ENCODE measurements at regions not wholly inside any gene's neighbourhood (a gene's known extent, or its start where the extent isn't known, plus 50 kb on each side); places are given as distances from the start of the nearest gene placed in this dataset.

GRCh38 chr9:1683951-1684350 lies 331.2 kb upstream of the SMARCA2 start:
- DNase-seq (ENCODE audit: low read depth in 2 of 2), result no peak

GRCh38 chr9:1698991-1699390 lies 316.2 kb upstream of the SMARCA2 start:
- no peak for DNase-seq (ENCODE audit: low read depth in 2 of 2)

- no peak for DNase-seq (ENCODE audit: low read depth in 2 of 2)
Measured at GRCh38 chr9:1701113-1701512, 314.0 kb upstream of the SMARCA2 start.

- no peak for DNase-seq (ENCODE audit: low read depth in 2 of 2)
Measured at GRCh38 chr9:1702701-1703100, 312.4 kb upstream of the SMARCA2 start.

- no peak for DNase-seq (ENCODE audit: low read depth in 2 of 2)
Measured at GRCh38 chr9:1707291-1707690, 307.9 kb upstream of the SMARCA2 start.

GRCh38 chr9:1708219-1708618 lies 306.9 kb upstream of the SMARCA2 start:
- DNase-seq (ENCODE audit: low read depth in 2 of 2), result no peak

GRCh38 chr9:1709347-1709746 lies 305.8 kb upstream of the SMARCA2 start:
- no peak for DNase-seq (ENCODE audit: low read depth in 2 of 2)

GRCh38 chr9:1712861-1713450 lies 302.2 kb upstream of the SMARCA2 start:
- no peak for DNase-seq (ENCODE audit: low read depth in 2 of 2)

- DNase-seq (ENCODE audit: low read depth in 2 of 2), result no peak
Measured at GRCh38 chr9:1713841-1714240, 301.3 kb upstream of the SMARCA2 start.

- no peak for DNase-seq (ENCODE audit: low read depth in 2 of 2)
Measured at GRCh38 chr9:1717882-1718281, 297.3 kb upstream of the SMARCA2 start.

GRCh38 chr9:1718836-1719235 lies 296.3 kb upstream of the SMARCA2 start:
- DNase-seq (ENCODE audit: low read depth in 2 of 2), result no peak

- no peak for DNase-seq (ENCODE audit: low read depth in 2 of 2)
Measured at GRCh38 chr9:1721196-1721595, 294.0 kb upstream of the SMARCA2 start.

GRCh38 chr9:1722404-1722803 lies 292.7 kb upstream of the SMARCA2 start:
- DNase-seq (ENCODE audit: low read depth in 2 of 2), result no peak

- DNase-seq (ENCODE audit: low read depth in 2 of 2), result no peak
Measured at GRCh38 chr9:1723522-1724015, 291.6 kb upstream of the SMARCA2 start.

GRCh38 chr9:1726993-1727759 lies 288.0 kb upstream of the SMARCA2 start:
- DNase-seq (ENCODE audit: low read depth in 2 of 2), result no peak

GRCh38 chr9:1729631-1730030 lies 285.5 kb upstream of the SMARCA2 start:
- no peak for DNase-seq (ENCODE audit: low read depth in 2 of 2)

GRCh38 chr9:1732670-1733069 lies 282.5 kb upstream of the SMARCA2 start:
- DNase-seq (ENCODE audit: low read depth in 2 of 2), result no peak

- no peak for DNase-seq (ENCODE audit: low read depth in 2 of 2)
Measured at GRCh38 chr9:1738511-1739100, 276.5 kb upstream of the SMARCA2 start.

GRCh38 chr9:1743121-1743960 lies 271.8 kb upstream of the SMARCA2 start:
- DNase-seq (ENCODE audit: low read depth in 2 of 2), result no peak

- DNase-seq (ENCODE audit: low read depth in 2 of 2), result no peak
Measured at GRCh38 chr9:1745980-1746379, 269.2 kb upstream of the SMARCA2 start.

- DNase-seq (ENCODE audit: low read depth in 2 of 2), result no peak
Measured at GRCh38 chr9:1747417-1747967, 267.7 kb upstream of the SMARCA2 start.

GRCh38 chr9:1748407-1748806 lies 266.7 kb upstream of the SMARCA2 start:
- DNase-seq (ENCODE audit: low read depth in 2 of 2), result no peak
